GM12891 (cell line): ENCODE measurements at regions not wholly inside any gene's neighbourhood (a gene's known extent, or its start where the extent isn't known, plus 50 kb on each side); places are given as distances from the start of the nearest gene placed in this dataset.

Experiments
- POLR2A ChIP-seq: IDR thresholded peaks from 2 replicates; pipeline ENCODE4 v1.6.1; 2011; ENCODE audit warnings: low read depth, low read length, control low read depth
- POLR2AphosphoS5 ChIP-seq: IDR thresholded peaks from 2 replicates; pipeline ENCODE4 v1.6.1; 2011; ENCODE audit warnings: low read depth, low read length, control low read depth
- TAF1 ChIP-seq: IDR thresholded peaks from 2 replicates; pipeline ENCODE4 v1.6.1; 2011; ENCODE audit warnings: low read depth, low read length, control low read depth

- TF ChIP-seq POLR2AphosphoS5 (no peak), POLR2A (no peak), TAF1 (no peak)
Measured at GRCh38 chr6:88538130-88538706, 372.1 kb upstream of the CNR1 start.
